ENCODE measurements at regions not wholly inside any gene's neighbourhood (a gene's known extent, or its start where the extent isn't known, plus 50 kb on each side); places are given as distances from the start of the nearest gene placed in this dataset.

- TF ChIP-seq REST (IDR thresholded peaks at IDR 0.05; ENCODE audit: insufficient replicate concordance, low read depth) = no peak
- no peak for TF ChIP-seq CTCF (IDR thresholded peaks at IDR 0.05; ENCODE audit: insufficient read depth, low read length)
These were observed 288.2 kb upstream of the SPHKAP start for GRCh38 chr2:228469721-228470120.

Data from HL-60 (cell line).